ENCODE measurements at regions not wholly inside any gene's neighbourhood (a gene's known extent, or its start where the extent isn't known, plus 50 kb on each side); places are given as distances from the start of the nearest gene placed in this dataset.
A peak's percentile ranks its signal among the peaks of the same experiment; 100 is the strongest.

GRCh38 chr5:57692582-57693487 is 210.2 kb upstream of the ACTBL2 start:
- intact Hi-C loops (cut with micrococcal nuclease), result no loop called here
- Mint-ChIP-seq H3K4me1 (peaks cover 1% of the 10 kb centered on the region), H3K4me3 (no peak overlapping the region), H3K27me3 (no peaks in the 10 kb centered on the region), H3K27ac (no peak overlapping the region), H3K9me3 (no peaks in the 10 kb centered on the region), H3K36me3 (ENCODE audit: low read depth) (no peaks in the 10 kb centered on the region)
- peak; percentile 48 for DNase-seq

DNA sequence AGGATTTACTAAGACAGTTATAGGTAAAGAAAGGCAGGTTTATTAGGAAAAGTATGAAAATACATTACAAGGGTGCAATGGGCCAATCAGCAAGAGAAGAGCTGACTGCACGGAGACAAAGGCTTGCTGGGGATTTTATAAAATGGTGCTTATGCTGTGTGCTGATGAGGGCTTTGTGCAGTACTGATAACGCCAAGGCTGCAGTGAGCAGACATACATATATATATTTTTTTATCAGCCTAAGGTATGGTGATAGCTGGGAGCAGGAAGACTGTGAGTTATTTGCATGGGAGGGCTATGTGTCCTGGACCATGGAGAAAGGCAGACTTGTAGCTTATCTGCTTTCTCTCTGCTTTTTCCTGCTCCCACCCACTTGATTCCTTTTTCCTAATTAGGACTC is 208.1 kb upstream of the ACTBL2 start:
- H3K27ac Mint-ChIP-seq, result no peak overlapping the region
- H3K36me3 Mint-ChIP-seq (ENCODE audit: low read depth), result no peaks in the 10 kb centered on the region
- no peak overlapping the region for H3K4me3 Mint-ChIP-seq
- H3K4me1 Mint-ChIP-seq, result peaks cover 1% of the 10 kb centered on the region
- intact Hi-C loops (cut with micrococcal nuclease), result no loop called here
- no peaks in the 10 kb centered on the region for H3K9me3 Mint-ChIP-seq
- H3K27me3 Mint-ChIP-seq, result no peaks in the 10 kb centered on the region
- peak; percentile 29 for DNase-seq

- intact Hi-C loops (cut with micrococcal nuclease), result no loop called here
- no peaks in the 10 kb centered on the region for H3K4me1 Mint-ChIP-seq
- no peaks in the 10 kb centered on the region for H3K27me3 Mint-ChIP-seq
- no peak overlapping the region for H3K27ac Mint-ChIP-seq
- no peaks in the 10 kb centered on the region for H3K9me3 Mint-ChIP-seq
- no peak overlapping the region for H3K4me3 Mint-ChIP-seq
- H3K36me3 Mint-ChIP-seq (ENCODE audit: low read depth), result no peaks in the 10 kb centered on the region
- DNase-seq, result peak; percentile 15
These were observed 205.0 kb upstream of the ACTBL2 start for GRCh38 chr5:57687596-57687995.

- Mint-ChIP-seq H3K9me3 (no peaks in the 10 kb centered on the region), H3K27me3 (no peaks in the 10 kb centered on the region), H3K27ac (no peak overlapping the region), H3K4me1 (no peaks in the 10 kb centered on the region), H3K36me3 (ENCODE audit: low read depth) (no peaks in the 10 kb centered on the region), H3K4me3 (no peak overlapping the region)
- DNase-seq, result peak; percentile 14
- intact Hi-C loops (cut with micrococcal nuclease), result no loop called here
These were observed 203.1 kb upstream of the ACTBL2 start for GRCh38 chr5:57685516-57686255.

DNA sequence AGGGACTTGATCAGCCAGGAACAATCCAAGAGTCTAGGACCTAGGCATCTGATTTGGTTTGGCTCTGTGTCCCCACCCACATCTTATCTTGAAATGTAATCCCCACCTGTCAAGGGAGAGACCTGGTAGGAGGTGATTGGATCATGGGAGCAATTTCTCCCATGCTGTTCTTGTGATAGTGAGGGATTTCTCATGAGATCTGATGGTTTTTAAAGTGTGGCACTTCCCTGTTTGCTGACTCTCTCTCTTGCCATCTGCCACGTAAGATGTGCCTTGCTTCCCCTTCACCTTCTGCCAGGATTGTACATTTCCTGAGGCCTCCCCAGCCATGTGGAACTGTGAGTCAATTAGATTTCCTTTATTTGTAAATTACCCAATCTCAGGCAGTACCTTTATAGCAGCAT is 201.7 kb upstream of the ACTBL2 start:
- H3K9me3 Mint-ChIP-seq, result no peaks in the 10 kb centered on the region
- DNase-seq, result peak; percentile 26
- H3K4me3 Mint-ChIP-seq, result no peak overlapping the region
- no peak overlapping the region for H3K27ac Mint-ChIP-seq
- H3K4me1 Mint-ChIP-seq, result no peaks in the 10 kb centered on the region
- intact Hi-C loops (cut with micrococcal nuclease), result no loop called here
- no peaks in the 10 kb centered on the region for H3K36me3 Mint-ChIP-seq (ENCODE audit: low read depth)
- H3K27me3 Mint-ChIP-seq, result no peaks in the 10 kb centered on the region

GRCh38 chr5:57683036-57683630 is 200.5 kb upstream of the ACTBL2 start:
- Mint-ChIP-seq H3K9me3 (no peaks in the 10 kb centered on the region), H3K27me3 (no peaks in the 10 kb centered on the region), H3K4me1 (no peaks in the 10 kb centered on the region), H3K36me3 (ENCODE audit: low read depth) (no peaks in the 10 kb centered on the region), H3K27ac (no peak overlapping the region), H3K4me3 (no peak overlapping the region)
- DNase-seq, result peak; percentile 10
- intact Hi-C loops (cut with micrococcal nuclease), result no loop called here

GRCh38 chr5:57681942-57682341 is 199.3 kb upstream of the ACTBL2 start:
- no peaks in the 10 kb centered on the region for H3K4me1 Mint-ChIP-seq
- H3K36me3 Mint-ChIP-seq (ENCODE audit: low read depth), result no peaks in the 10 kb centered on the region
- no peaks in the 10 kb centered on the region for H3K27me3 Mint-ChIP-seq
- no peak overlapping the region for H3K4me3 Mint-ChIP-seq
- DNase-seq, result peak; percentile 38
- no peaks in the 10 kb centered on the region for H3K9me3 Mint-ChIP-seq
- no peak overlapping the region for H3K27ac Mint-ChIP-seq
- intact Hi-C loops (cut with micrococcal nuclease), result no loop called here

DNA sequence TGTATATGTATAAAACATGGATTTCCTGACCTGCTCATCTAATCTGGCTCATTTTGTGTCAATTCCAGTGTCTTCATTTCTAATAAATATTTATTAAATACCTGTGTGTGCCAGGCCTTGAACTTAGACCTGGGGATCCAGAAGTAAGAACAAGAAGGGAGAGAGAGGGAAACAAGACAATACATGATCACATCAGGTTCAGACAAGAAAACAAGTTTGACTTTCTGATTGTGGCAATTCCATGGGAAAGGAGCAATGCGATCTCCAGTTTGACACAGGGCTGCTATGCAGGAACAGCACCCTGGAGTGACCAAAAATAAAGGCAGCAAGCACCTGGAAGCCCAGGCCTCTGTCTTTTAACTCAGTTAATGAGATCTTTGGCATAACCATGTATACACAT is 198.1 kb upstream of the ACTBL2 start:
- no peaks in the 10 kb centered on the region for H3K4me1 Mint-ChIP-seq
- intact Hi-C loops (cut with micrococcal nuclease), result no loop called here
- H3K27ac Mint-ChIP-seq, result no peak overlapping the region
- no peaks in the 10 kb centered on the region for H3K9me3 Mint-ChIP-seq
- DNase-seq, result peak; percentile 24
- H3K36me3 Mint-ChIP-seq (ENCODE audit: low read depth), result no peaks in the 10 kb centered on the region
- H3K27me3 Mint-ChIP-seq, result no peaks in the 10 kb centered on the region
- no peak overlapping the region for H3K4me3 Mint-ChIP-seq

- intact Hi-C loops (cut with micrococcal nuclease), result no loop called here
These were observed 194.6 kb upstream of the ACTBL2 start for GRCh38 chr5:57677235-57677634.

DNA sequence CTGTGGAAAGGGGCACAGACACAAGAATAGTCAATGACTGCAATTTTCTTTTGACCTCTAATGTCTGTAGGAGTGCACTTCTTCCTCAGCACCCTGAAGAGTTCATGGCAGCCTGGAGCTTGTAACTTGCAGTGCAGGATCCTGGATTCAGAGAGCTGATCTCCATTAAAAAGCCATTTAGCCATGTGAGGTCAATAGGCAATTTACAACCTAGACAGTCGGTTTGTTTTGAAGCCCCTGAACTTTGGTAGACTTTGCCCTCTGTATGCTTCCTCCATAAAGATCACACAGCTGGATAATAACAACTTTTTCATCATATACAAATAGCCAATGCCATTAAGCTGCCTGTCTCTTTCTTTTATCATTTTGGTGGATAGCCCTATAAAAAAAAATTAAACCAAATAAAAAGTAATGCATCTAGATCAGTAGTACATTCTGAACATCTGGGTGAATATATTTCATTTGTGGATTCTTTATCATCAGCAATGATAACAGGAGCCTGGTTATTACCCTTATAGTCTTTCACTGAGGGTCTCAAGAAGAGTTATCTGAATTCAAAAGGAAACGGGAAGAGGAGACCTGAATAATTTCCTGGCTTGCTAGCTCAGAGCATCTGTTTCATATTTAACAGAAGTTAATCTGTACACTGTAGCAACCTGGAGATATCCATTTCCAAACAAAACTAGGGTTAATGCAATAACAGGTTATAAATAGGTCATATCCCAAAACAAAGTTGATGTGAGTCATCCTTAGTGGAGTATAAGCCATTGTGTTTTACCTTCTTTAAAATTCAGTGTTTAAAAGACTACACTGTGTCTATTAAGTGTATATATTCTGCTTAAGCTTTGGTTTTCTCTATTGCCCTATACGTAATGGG is 193.8 kb upstream of the ACTBL2 start:
- Mint-ChIP-seq H3K9me3 (no peaks in the 10 kb centered on the region), H3K27ac (no peak overlapping the region), H3K36me3 (ENCODE audit: low read depth) (no peaks in the 10 kb centered on the region), H3K4me1 (no peaks in the 10 kb centered on the region), H3K4me3 (no peak overlapping the region), H3K27me3 (no peaks in the 10 kb centered on the region)
- intact Hi-C loops (cut with micrococcal nuclease), result no loop called here
- no peak for DNase-seq

More at GRCh38 chr5:57677235-57677634, 194.6 kb upstream of the ACTBL2 start:
- Mint-ChIP-seq H3K27me3 (no peaks in the 10 kb centered on the region), H3K27ac (no peak overlapping the region), H3K36me3 (ENCODE audit: low read depth) (no peaks in the 10 kb centered on the region), H3K4me3 (no peak overlapping the region), H3K9me3 (no peaks in the 10 kb centered on the region), H3K4me1 (no peaks in the 10 kb centered on the region)
- no peak for DNase-seq

DNA sequence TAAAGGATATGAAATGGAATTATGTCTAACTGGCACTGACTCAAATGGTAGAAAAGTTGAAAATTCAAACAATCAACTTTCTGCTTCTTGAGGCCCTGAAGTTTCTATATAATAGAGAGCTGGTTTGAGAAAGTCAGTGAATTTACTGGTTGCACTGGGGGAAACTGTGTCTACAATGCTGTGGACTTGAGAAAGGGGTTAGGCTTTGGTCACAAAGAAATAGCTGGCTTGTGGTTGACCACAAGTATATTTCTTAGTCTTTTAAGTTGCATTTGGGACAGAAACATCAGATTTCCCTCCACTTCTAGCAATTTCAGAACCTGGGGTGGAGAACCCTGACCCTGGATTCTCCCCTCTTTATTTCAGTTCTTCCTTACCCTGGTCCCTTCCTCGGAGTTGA is 192.6 kb upstream of the ACTBL2 start:
- no peak for DNase-seq
- no peaks in the 10 kb centered on the region for H3K9me3 Mint-ChIP-seq
- H3K4me1 Mint-ChIP-seq, result no peaks in the 10 kb centered on the region
- peaks cover 1% of the 10 kb centered on the region for H3K27me3 Mint-ChIP-seq
- H3K4me3 Mint-ChIP-seq, result no peak overlapping the region
- no peak overlapping the region for H3K27ac Mint-ChIP-seq
- intact Hi-C loops (cut with micrococcal nuclease), result no loop called here
- no peaks in the 10 kb centered on the region for H3K36me3 Mint-ChIP-seq (ENCODE audit: low read depth)

DNA sequence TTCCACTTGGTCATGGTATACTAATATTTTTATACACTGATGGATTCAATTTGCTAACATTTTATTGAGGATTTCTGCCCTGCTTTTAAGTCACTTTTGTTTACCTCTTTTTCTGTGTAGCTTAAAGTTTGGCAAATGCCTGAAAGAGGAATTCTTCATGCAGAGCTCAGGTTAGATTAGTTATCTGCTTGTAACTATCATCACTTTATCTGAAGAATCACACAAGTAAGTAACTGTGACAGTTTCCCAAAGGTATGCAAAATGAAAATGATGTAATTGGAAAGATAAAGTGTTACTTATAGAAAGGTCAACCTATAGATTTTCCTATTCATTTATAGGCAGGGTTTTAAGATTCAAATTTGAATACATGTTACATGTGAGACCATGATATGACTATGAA is 188.8 kb upstream of the ACTBL2 start:
- peaks cover 6% of the 10 kb centered on the region for H3K27me3 Mint-ChIP-seq
- intact Hi-C loops (cut with micrococcal nuclease), result no loop called here
- no peaks in the 10 kb centered on the region for H3K9me3 Mint-ChIP-seq
- H3K27ac Mint-ChIP-seq, result no peak overlapping the region
- no peak overlapping the region for H3K4me3 Mint-ChIP-seq
- no peaks in the 10 kb centered on the region for H3K36me3 Mint-ChIP-seq (ENCODE audit: low read depth)
- DNase-seq, result no peak
- no peaks in the 10 kb centered on the region for H3K4me1 Mint-ChIP-seq

- H3K36me3 Mint-ChIP-seq (ENCODE audit: low read depth), result no peaks in the 10 kb centered on the region
- H3K27ac Mint-ChIP-seq, result no peak overlapping the region
- peaks cover 13% of the 10 kb centered on the region for H3K27me3 Mint-ChIP-seq
- DNase-seq, result no peak
- no peak overlapping the region for H3K4me3 Mint-ChIP-seq
- no peaks in the 10 kb centered on the region for H3K4me1 Mint-ChIP-seq
- intact Hi-C loops (cut with micrococcal nuclease), result no loop called here
- H3K9me3 Mint-ChIP-seq, result no peaks in the 10 kb centered on the region
These were observed 184.0 kb upstream of the ACTBL2 start for GRCh38 chr5:57666582-57666981.

Data from activated CD4-positive, alpha-beta T cell treated with anti-CD3 and anti-CD28 coated beads, Interleukin-2, amount 10 ng/mL, durations not matched to agents 24 days and 14 days (primary cell).